ENCODE measurements at regions not wholly inside any gene's neighbourhood (a gene's known extent, or its start where the extent isn't known, plus 50 kb on each side); places are given as distances from the start of the nearest gene placed in this dataset.

GRCh38 chr9:75544815-75545214 lies 345.7 kb upstream of the PCSK5 start:
- DNase-seq (no peak), ATAC-seq (ENCODE audit: poor library complexity) (no peak)
- Histone ChIP-seq H3K27me3 (ENCODE audit: control insufficient read depth in 1 of 2, insufficient read depth in 2 of 2, low read length in 2 of 2) (no peaks in the 10 kb centered on the region), H3K27ac (ENCODE audit: low read depth in 1 of 2, low read length in 2 of 2) (no peak overlapping the region), H3K4me1 (ENCODE audit: insufficient read depth, low read length) (no peaks in the 10 kb centered on the region), H3K9me3 (ENCODE audit: control insufficient read depth in 1 of 2, insufficient read depth in 1 of 2, low read length in 2 of 2) (no peaks in the 10 kb centered on the region), H3K36me3 (ENCODE audit: insufficient read depth, low read length) (no peaks in the 10 kb centered on the region), H3K4me3 (ENCODE audit: low read length) (no peak overlapping the region)
- no peaks in the 10 kb centered on the region for H3K9me3 Mint-ChIP-seq
- H3K27me3 Mint-ChIP-seq, result peaks cover 6% of the 10 kb centered on the region
- H3K36me3 Mint-ChIP-seq (ENCODE audit: low read depth), result no peaks in the 10 kb centered on the region
- TF ChIP-seq CTCF (IDR thresholded peaks at IDR 0.05), result no peak
- POLR2A ChIA-PET, result no interaction called here
- intact Hi-C loops (cut with DNase I, micrococcal nuclease), result no loop called here
- no peak overlapping the region for H3K4me3 Mint-ChIP-seq
- CTCF ChIA-PET, result no interaction called here
- H3K27ac Mint-ChIP-seq, result no peak overlapping the region
- H3K4me1 Mint-ChIP-seq (ENCODE audit: low read depth), result no peaks in the 10 kb centered on the region

GRCh38 chr9:75545287-75545686 lies 345.2 kb upstream of the PCSK5 start:
- intact Hi-C loops (cut with DNase I, micrococcal nuclease), result no loop called here
- Mint-ChIP-seq H3K4me3 (no peak overlapping the region), H3K27ac (no peak overlapping the region), H3K36me3 (ENCODE audit: low read depth) (no peaks in the 10 kb centered on the region), H3K4me1 (ENCODE audit: low read depth) (no peaks in the 10 kb centered on the region), H3K27me3 (peaks cover 11% of the 10 kb centered on the region), H3K9me3 (no peaks in the 10 kb centered on the region)
- no peaks in the 10 kb centered on the region for H3K27me3 ChIP-seq (ENCODE audit: control insufficient read depth in 1 of 2, insufficient read depth in 2 of 2, low read length in 2 of 2)
- H3K36me3 ChIP-seq (ENCODE audit: insufficient read depth, low read length), result no peaks in the 10 kb centered on the region
- DNase-seq, result no peak
- ATAC-seq (ENCODE audit: poor library complexity), result no peak
- TF ChIP-seq CTCF (IDR thresholded peaks at IDR 0.05), result no peak
- ChIA-PET POLR2A (no interaction called here), CTCF (no interaction called here)
- no peak overlapping the region for H3K27ac ChIP-seq (ENCODE audit: low read depth in 1 of 2, low read length in 2 of 2)
- H3K9me3 ChIP-seq (ENCODE audit: control insufficient read depth in 1 of 2, insufficient read depth in 1 of 2, low read length in 2 of 2), result no peaks in the 10 kb centered on the region
- no peak overlapping the region for H3K4me3 ChIP-seq (ENCODE audit: low read length)
- H3K4me1 ChIP-seq (ENCODE audit: insufficient read depth, low read length), result no peaks in the 10 kb centered on the region

GRCh38 chr9:75548871-75549270 lies 341.6 kb upstream of the PCSK5 start:
- intact Hi-C loops (cut with DNase I, micrococcal nuclease), result no loop called here
- Histone ChIP-seq H3K36me3 (ENCODE audit: insufficient read depth, low read length) (no peaks in the 10 kb centered on the region), H3K27ac (ENCODE audit: low read depth in 1 of 2, low read length in 2 of 2) (no peak overlapping the region), H3K9me3 (ENCODE audit: control insufficient read depth in 1 of 2, insufficient read depth in 1 of 2, low read length in 2 of 2) (no peaks in the 10 kb centered on the region), H3K27me3 (ENCODE audit: control insufficient read depth in 1 of 2, insufficient read depth in 2 of 2, low read length in 2 of 2) (no peaks in the 10 kb centered on the region), H3K4me1 (ENCODE audit: insufficient read depth, low read length) (no peaks in the 10 kb centered on the region), H3K4me3 (ENCODE audit: low read length) (no peak overlapping the region)
- ATAC-seq (ENCODE audit: poor library complexity) (no peak), DNase-seq (no peak)
- H3K36me3 Mint-ChIP-seq (ENCODE audit: low read depth), result no peaks in the 10 kb centered on the region
- CTCF ChIA-PET, result no interaction called here
- no peak for TF ChIP-seq CTCF (IDR thresholded peaks at IDR 0.05)
- H3K9me3 Mint-ChIP-seq, result no peaks in the 10 kb centered on the region
- H3K27me3 Mint-ChIP-seq, result peaks cover 6% of the 10 kb centered on the region
- H3K4me3 Mint-ChIP-seq, result no peak overlapping the region
- no peak overlapping the region for H3K27ac Mint-ChIP-seq
- POLR2A ChIA-PET, result no interaction called here
- H3K4me1 Mint-ChIP-seq (ENCODE audit: low read depth), result no peaks in the 10 kb centered on the region

Measured in CD4-positive, alpha-beta T cell (primary cell).